CD8-positive, alpha-beta memory T cell (primary cell): ENCODE measurements at regions not wholly inside any gene's neighbourhood (a gene's known extent, or its start where the extent isn't known, plus 50 kb on each side); places are given as distances from the start of the nearest gene placed in this dataset.
A peak's percentile ranks its signal among the peaks of the same experiment; 100 is the strongest.
"Not testable (repeated sequence)": the region's sequence is repeated elsewhere in the genome, so short reads cannot be mapped to it uniquely, and the experiment has no call there.

Source experiments
- CTCF ChIA-PET: fragments of 350-600 bp; sonication (Branson Sonifier 250); formaldehyde crosslinking; loops from one replicate; lab custom pipeline; 2021; ENCODE audit warnings: antibody characterized with exemption; lab: Charles Lee
- POLR2A ChIA-PET: fragments of 350-600 bp; sonication (Branson Sonifier 250); formaldehyde crosslinking; loops from one replicate; lab custom pipeline; 2021; ENCODE audit warnings: antibody characterized with exemption; lab: Charles Lee
- DNase-seq, 5 donors: peaks; one replicate each; pipeline versions ENCODE4 v3.0.0 to v3.0.0-alpha.2; 2020 to 2022; ENCODE audit warnings: mixed read lengths in 1 of 5
- H3K27ac ChIP-seq: one replicate; pipeline ENCODE4 v1.7.0; 2013; ENCODE audit warnings: low read depth, mild to moderate bottlenecking, low read length, moderate library complexity
- H3K27me3 ChIP-seq: 2 replicates; pipeline ENCODE4 v1.7.0; 2013; ENCODE audit warnings: low read length, mild to moderate bottlenecking; ENCODE audit not compliant: insufficient read depth, poor library complexity, severe bottlenecking
- H3K36me3 ChIP-seq: 2 replicates; pipeline ENCODE4 v1.7.0; 2013; ENCODE audit warnings: mild to moderate bottlenecking, low read length, moderate library complexity; ENCODE audit not compliant: insufficient read depth
- H3K4me1 ChIP-seq: 2 replicates; pipeline ENCODE4 v1.7.0; 2013; ENCODE audit warnings: mild to moderate bottlenecking, low read length, moderate library complexity; ENCODE audit not compliant: insufficient read depth
- H3K4me3 ChIP-seq: 2 replicates; pipeline ENCODE4 v1.7.0; 2013; ENCODE audit warnings: mild to moderate bottlenecking, low read length
- H3K9me3 ChIP-seq: 2 replicates; pipeline ENCODE4 v1.7.0; 2013; ENCODE audit warnings: mild to moderate bottlenecking, low read length
- H3K27ac Mint-ChIP-seq, 8 donors: one replicate each; pipeline ENCODE4 v1.8.0; 2020 to 2021; ENCODE audit warnings: mixed read lengths in 8 of 8, mild to moderate bottlenecking in 6 of 8, inconsistent platforms in 3 of 8, moderate library complexity in 3 of 8
- H3K27me3 Mint-ChIP-seq, 2 donors: one replicate each; pipeline ENCODE4 v1.8.0; 2020 to 2021; ENCODE audit warnings: mixed read lengths in 2 of 2, mild to moderate bottlenecking in 1 of 2, moderate library complexity in 1 of 2
- H3K36me3 Mint-ChIP-seq, 3 donors: one replicate each; pipeline ENCODE4 v1.8.0; 2020 to 2021; ENCODE audit warnings: mixed read lengths in 3 of 3, inconsistent platforms in 1 of 3, mild to moderate bottlenecking in 1 of 3
- H3K4me1 Mint-ChIP-seq, 3 donors: one replicate each; pipeline ENCODE4 v1.8.0; 2020 to 2021; ENCODE audit warnings: mixed read lengths in 3 of 3, inconsistent platforms in 1 of 3, mild to moderate bottlenecking in 1 of 3
- H3K4me3 Mint-ChIP-seq, 7 donors: one replicate each; pipeline ENCODE4 v1.8.0; 2020 to 2021; ENCODE audit warnings: mixed read lengths in 7 of 7, mild to moderate bottlenecking in 6 of 7, moderate library complexity in 4 of 7, inconsistent platforms in 2 of 7
- H3K9me3 Mint-ChIP-seq, 5 donors: one replicate each; pipeline ENCODE4 v1.8.0; 2020 to 2022; ENCODE audit warnings: mixed read lengths in 5 of 5, mild to moderate bottlenecking in 3 of 5, moderate library complexity in 2 of 5, inconsistent platforms in 1 of 5

GRCh38 chr2:42972933-42973516 lies 180.6 kb upstream of the HAAO start:
- H3K9me3 ChIP-seq, H3K27me3 Mint-ChIP-seq, H3K27ac ChIP-seq, H3K27ac Mint-ChIP-seq, H3K36me3 ChIP-seq, H3K4me3 Mint-ChIP-seq, H3K4me1 ChIP-seq, POLR2A ChIA-PET, H3K36me3 Mint-ChIP-seq, H3K4me3 ChIP-seq, H3K27me3 ChIP-seq, H3K9me3 Mint-ChIP-seq: not testable (repeated sequence)
- CTCF ChIA-PET = interaction anchor here (2.1 to 5.9 kb wide), 2 partner anchors 256 to 512 kb away, joined by 7 to 26 read pairs; no protein-coding TSS in a partner anchor
- DNase-seq = peak in 1 of 5 donors; percentile 9
- H3K4me1 Mint-ChIP-seq = peaks cover 7 to 18% (median 12%) of the 10 kb centered on the region in 3 donors

GRCh38 chr2:42971947-42972736 lies 179.8 kb upstream of the HAAO start:
- CTCF ChIA-PET = no interaction called here
- H3K27me3 Mint-ChIP-seq = peaks cover 0 to 5% of the 10 kb centered on the region in 2 donors
- Histone ChIP-seq H3K9me3 (no peaks in the 10 kb centered on the region), H3K4me1 (no peaks in the 10 kb centered on the region), H3K36me3 (no peaks in the 10 kb centered on the region), H3K27me3 (no peaks in the 10 kb centered on the region), H3K4me3 (no peak overlapping the region), H3K27ac (no peak overlapping the region)
- H3K27ac Mint-ChIP-seq = peak overlapping the region in 1 of 8 donors; percentile 11
- POLR2A ChIA-PET = no interaction called here
- H3K9me3 Mint-ChIP-seq = no peaks in the 10 kb centered on the region
- no peaks in the 10 kb centered on the region for H3K36me3 Mint-ChIP-seq
- H3K4me3 Mint-ChIP-seq = no peak overlapping the region
- peaks cover 7 to 15% (median 12%) of the 10 kb centered on the region in 3 donors for H3K4me1 Mint-ChIP-seq
- DNase-seq = peak in 1 of 5 donors; percentile 30

- Mint-ChIP-seq H3K36me3 (no peaks in the 10 kb centered on the region), H3K27ac (no peak overlapping the region), H3K4me1 (peaks cover 4 to 12% (median 9%) of the 10 kb centered on the region in 3 donors), H3K27me3 (peaks cover 0 to 5% of the 10 kb centered on the region in 2 donors), H3K4me3 (no peak overlapping the region), H3K9me3 (no peaks in the 10 kb centered on the region)
- Histone ChIP-seq H3K27me3 (no peaks in the 10 kb centered on the region), H3K27ac (no peak overlapping the region), H3K36me3 (no peaks in the 10 kb centered on the region), H3K4me3 (no peak overlapping the region), H3K9me3 (no peaks in the 10 kb centered on the region), H3K4me1 (no peaks in the 10 kb centered on the region)
- DNase-seq = peak in 1 of 5 donors; percentile 3
- ChIA-PET POLR2A (no interaction called here), CTCF (no interaction called here)
These were observed 179.0 kb upstream of the HAAO start for GRCh38 chr2:42971381-42971780.

GRCh38 chr2:42970151-42970550 lies 177.8 kb upstream of the HAAO start:
- Mint-ChIP-seq H3K36me3 (peaks cover 0 to 4% (median 0%) of the 10 kb centered on the region in 3 donors), H3K27ac (peak overlapping the region in 1 of 8 donors; percentile 72), H3K4me1 (peaks cover 4 to 12% (median 9%) of the 10 kb centered on the region in 3 donors), H3K27me3 (peaks cover 0 to 5% of the 10 kb centered on the region in 2 donors), H3K4me3 (no peak overlapping the region), H3K9me3 (no peaks in the 10 kb centered on the region)
- no peak overlapping the region for H3K27ac ChIP-seq
- no peaks in the 10 kb centered on the region for H3K9me3 ChIP-seq
- no peak for DNase-seq
- no peaks in the 10 kb centered on the region for H3K27me3 ChIP-seq
- ChIA-PET POLR2A (no interaction called here), CTCF (no interaction called here)
- H3K4me3 ChIP-seq = no peak overlapping the region
- H3K4me1 ChIP-seq = no peaks in the 10 kb centered on the region
- no peaks in the 10 kb centered on the region for H3K36me3 ChIP-seq

GRCh38 chr2:42969231-42970150 lies 177.1 kb upstream of the HAAO start:
- POLR2A ChIA-PET = no interaction called here

GRCh38 chr2:42967959-42968674 lies 175.7 kb upstream of the HAAO start:
- Histone ChIP-seq H3K27me3 (no peaks in the 10 kb centered on the region), H3K4me3 (no peak overlapping the region), H3K9me3 (no peaks in the 10 kb centered on the region), H3K27ac (peak overlapping the region; percentile 74), H3K36me3 (no peaks in the 10 kb centered on the region), H3K4me1 (no peaks in the 10 kb centered on the region)
- H3K4me3 Mint-ChIP-seq = no peak overlapping the region
- POLR2A ChIA-PET = no interaction called here
- peaks cover 0 to 4% (median 0%) of the 10 kb centered on the region in 3 donors for H3K36me3 Mint-ChIP-seq
- H3K4me1 Mint-ChIP-seq = peaks cover under 1 to 12% (median 9%) of the 10 kb centered on the region in 3 donors
- peaks cover 1 to 3% of the 10 kb centered on the region in 2 donors for H3K27me3 Mint-ChIP-seq
- CTCF ChIA-PET = no interaction called here
- no peak for DNase-seq
- H3K27ac Mint-ChIP-seq = no peak overlapping the region
- H3K9me3 Mint-ChIP-seq = no peaks in the 10 kb centered on the region

More at GRCh38 chr2:42969231-42970150, 177.1 kb upstream of the HAAO start:
- Mint-ChIP-seq H3K9me3 (no peaks in the 10 kb centered on the region), H3K4me3 (no peak overlapping the region), H3K27ac (peak overlapping the region in 1 of 8 donors; percentile 17), H3K36me3 (peaks cover 0 to 4% (median 0%) of the 10 kb centered on the region in 3 donors), H3K4me1 (peaks cover 4 to 12% (median 9%) of the 10 kb centered on the region in 3 donors), H3K27me3 (peaks cover 0 to 5% of the 10 kb centered on the region in 2 donors)
- Histone ChIP-seq H3K4me3 (no peak overlapping the region), H3K4me1 (no peaks in the 10 kb centered on the region), H3K36me3 (no peaks in the 10 kb centered on the region), H3K9me3 (no peaks in the 10 kb centered on the region), H3K27me3 (no peaks in the 10 kb centered on the region), H3K27ac (no peak overlapping the region)
- peak in 1 of 5 donors; percentile 15 for DNase-seq
- CTCF ChIA-PET = no interaction called here

- no peak overlapping the region for H3K27ac ChIP-seq
- Mint-ChIP-seq H3K4me3 (no peak overlapping the region), H3K27me3 (peaks cover 8 to 18% of the 10 kb centered on the region in 2 donors), H3K9me3 (no peaks in the 10 kb centered on the region), H3K4me1 (peaks cover 4 to 12% (median 10%) of the 10 kb centered on the region in 3 donors), H3K36me3 (peaks cover 0 to 4% (median 0%) of the 10 kb centered on the region in 3 donors), H3K27ac (no peak overlapping the region)
- H3K9me3 ChIP-seq = no peaks in the 10 kb centered on the region
- H3K27me3 ChIP-seq = no peaks in the 10 kb centered on the region
- H3K4me3 ChIP-seq = no peak overlapping the region
- H3K36me3 ChIP-seq = no peaks in the 10 kb centered on the region
- DNase-seq = no peak
- POLR2A ChIA-PET = no interaction called here
- no peaks in the 10 kb centered on the region for H3K4me1 ChIP-seq
- CTCF ChIA-PET = interaction anchor here (1.9 kb wide), 1 partner anchor 9 kb away, joined by 5 read pairs; no protein-coding TSS in a partner anchor
These were observed 173.5 kb upstream of the HAAO start for GRCh38 chr2:42965910-42966309.
